HCT116 (cell line): ENCODE measurements at regions not wholly inside any gene's neighbourhood (a gene's known extent, or its start where the extent isn't known, plus 50 kb on each side); places are given as distances from the start of the nearest gene placed in this dataset.

ENCODE experiments used
- ATAC-seq: fragments of 200-7000 bp; cut with Tn5 transposase; 2 replicates; pipeline ENCODE4 v1.9.1; 2020; ENCODE audit warnings: mild to moderate bottlenecking, moderate library complexity
- BruUV-seq: library from RNA; stranded (reverse); fragments of 400-500 nt; replicated peaks from 2 replicates; lab custom pipeline; 2021; lab: Mats Ljungman, UMichigan
- CTCF ChIA-PET: fragments of 300-600 bp; sonication (Branson Sonifier 250); formaldehyde crosslinking; loops from one replicate; lab custom pipeline; 2021; ENCODE audit warnings: antibody characterized with exemption; lab: Charles Lee
- POLR2A ChIA-PET: fragments of 300-600, 350-600 bp; sonication (Branson Sonifier 250); formaldehyde crosslinking; loops from one replicate; lab custom pipeline; 2021; ENCODE audit warnings: antibody characterized with exemption; lab: Charles Lee
- RAD21 ChIA-PET, 2 experiments: fragments of 300-600 bp; sonication (Branson Sonifier 250); formaldehyde crosslinking; loops; one replicate each; lab custom pipeline; 2023; ENCODE audit warnings: low total read pairs in 2 of 2; ENCODE audit not compliant: uncharacterized antibody in 2 of 2, unreplicated experiment in 2 of 2, low non-redundant PET in 1 of 2; lab: Charles Lee
- DNase-seq: peaks from one replicate; pipeline ENCODE4 v3.0.0-alpha.2; 2010; ENCODE audit warnings: low read depth, low spot score
- H2AFZ ChIP-seq: fragments of 200-600 bp; shearing (Covaris generic), sonication (generic); 2 replicates; pipeline ENCODE4 v1.6.1; 2017; ENCODE audit warnings: low read depth, mixed run types, mixed read lengths, antibody characterized with exemption, low read length; ENCODE audit not compliant: poor library complexity, severe bottlenecking
- H3K27ac ChIP-seq: 2 replicates; pipeline ENCODE4 v1.5.1; 2012; ENCODE audit warnings: low read depth, low read length
- H3K27me3 ChIP-seq: fragments of 200-600 bp; sonication (generic); 2 replicates; pipeline ENCODE4 v1.6.1; 2016; ENCODE audit warnings: mixed run types, low read length, mixed read lengths; ENCODE audit not compliant: insufficient read depth
- H3K36me3 ChIP-seq, 2 experiments: fragments of 200-500 bp in 1 of 2; fragments of 200-600 bp in 1 of 2; sonication (Bioruptor generic) in 1 of 2; sonication (generic) in 1 of 2; 2 replicates each; pipeline versions ENCODE4 v1.5.1 to v1.6.1; 2014 to 2016; ENCODE audit warnings: low read length in 2 of 2, inconsistent platforms in 1 of 2, mixed read lengths in 1 of 2, mixed run types in 1 of 2; ENCODE audit not compliant: insufficient read depth in 2 of 2, control insufficient read depth in 1 of 2
- H3K4me1 ChIP-seq, 2 experiments: fragments of 200-600 bp in 1 of 2; sonication (generic) in 1 of 2; 2 replicates each; pipeline versions ENCODE4 v1.5.1 to v1.6.1; 2012 to 2017; ENCODE audit warnings: low read length in 2 of 2, inconsistent platforms in 1 of 2, mild to moderate bottlenecking in 1 of 2, mixed read lengths in 1 of 2, mixed run types in 1 of 2, moderate library complexity in 1 of 2; ENCODE audit not compliant: insufficient read depth in 2 of 2, control insufficient read depth in 1 of 2
- H3K4me2 ChIP-seq: fragments of 200-600 bp; sonication (generic); 2 replicates; pipeline ENCODE4 v1.6.1; 2017; ENCODE audit warnings: mixed run types, low read length, mixed read lengths
- H3K4me3 ChIP-seq, 2 experiments: fragments of 200-600 bp in 1 of 2; sonication (generic) in 1 of 2; replicated peaks in 1 of 2; 2 replicates each; pipeline ENCODE4 v1.5.1; 2011 to 2016; ENCODE audit warnings: low read length in 2 of 2, control low read depth in 1 of 2, low read depth in 1 of 2, mild to moderate bottlenecking in 1 of 2, mixed read lengths in 1 of 2, mixed run types in 1 of 2
- H3K79me2 ChIP-seq: fragments of 200-600 bp; sonication (generic); 2 replicates; pipeline ENCODE4 v1.6.1; 2017; ENCODE audit warnings: mild to moderate bottlenecking, mixed run types, low read length, moderate library complexity, mixed read lengths; ENCODE audit not compliant: insufficient read depth
- H3K9ac ChIP-seq: fragments of 200-600 bp; sonication (generic); 2 replicates; pipeline ENCODE4 v1.6.1; 2016; ENCODE audit warnings: low read length, mixed read lengths
- H3K9me2 ChIP-seq: fragments of 200-600 bp; sonication (generic), shearing (Covaris generic); 2 replicates; pipeline ENCODE4 v1.6.1; 2017; ENCODE audit warnings: mixed run types, mild to moderate bottlenecking, moderate library complexity; ENCODE audit not compliant: insufficient read depth
- H3K9me3 ChIP-seq, 2 experiments: fragments of 200-500 bp in 1 of 2; fragments of 200-600 bp in 1 of 2; sonication (Bioruptor generic) in 1 of 2; sonication (generic) in 1 of 2; 2 replicates each; pipeline ENCODE4 v1.6.1; 2014 to 2017; ENCODE audit warnings: low read length in 2 of 2, mixed read lengths in 2 of 2, inconsistent platforms in 1 of 2, low read depth in 1 of 2, mild to moderate bottlenecking in 1 of 2, mixed run types in 1 of 2, moderate library complexity in 1 of 2; ENCODE audit not compliant: control insufficient read depth in 1 of 2, insufficient read depth in 1 of 2
- H4K20me1 ChIP-seq: fragments of 200-600 bp; sonication (generic), shearing (Covaris generic); 2 replicates; pipeline ENCODE4 v1.6.1; 2017; ENCODE audit warnings: mixed run types, mild to moderate bottlenecking, moderate library complexity; ENCODE audit not compliant: insufficient read depth
- EGR1 ChIP-seq: IDR thresholded peaks from 2 replicates; pipeline ENCODE4 v1.6.1; 2012; ENCODE audit warnings: low read depth
- SRF ChIP-seq: IDR thresholded peaks from 2 replicates; pipeline ENCODE4 v1.6.1; 2012; ENCODE audit warnings: low read depth
- ZFX ChIP-seq: fragments of 450-650 bp; IDR thresholded peaks from 2 replicates; pipeline ENCODE4 v1.6.1; 2017
- intact Hi-C: fragments of 100-400 bp; cut with micrococcal nuclease; formaldehyde crosslinking; loops from 2 replicates; pipeline ENCODE4 v1.10.0; 2022
- TF ChIP-seq, protein P1 (sequence below): IDR thresholded peaks from 2 replicates; pipeline ENCODE4 v1.6.1; 2012
- TF ChIP-seq, protein P2 (sequence below): IDR thresholded peaks from 2 replicates; pipeline ENCODE4 v1.6.1; 2012
- TF ChIP-seq, protein P3 (sequence below): IDR thresholded peaks from 2 replicates; pipeline ENCODE4 v1.6.1; 2011; ENCODE audit warnings: mild to moderate bottlenecking, low read length, moderate library complexity; ENCODE audit not compliant: insufficient replicate concordance; ENCODE audit errors: extremely low read depth
- TF ChIP-seq, protein P4 (sequence below), 3 experiments: fragments of 200-600 bp in 1 of 3; sonication (generic) in 1 of 3; IDR thresholded peaks in 2 of 3; conservative IDR thresholded peaks in 1 of 3; 2 replicates each; pipeline ENCODE4 v1.5.1; 2012 to 2017; ENCODE audit warnings: low read depth in 2 of 3, low read length in 2 of 3, antibody characterized with exemption in 1 of 3, borderline replicate concordance in 1 of 3, control low read depth in 1 of 3, mild to moderate bottlenecking in 1 of 3, mixed read lengths in 1 of 3, mixed run types in 1 of 3, moderate library complexity in 1 of 3; ENCODE audit not compliant: insufficient read depth in 1 of 3

DNA sequence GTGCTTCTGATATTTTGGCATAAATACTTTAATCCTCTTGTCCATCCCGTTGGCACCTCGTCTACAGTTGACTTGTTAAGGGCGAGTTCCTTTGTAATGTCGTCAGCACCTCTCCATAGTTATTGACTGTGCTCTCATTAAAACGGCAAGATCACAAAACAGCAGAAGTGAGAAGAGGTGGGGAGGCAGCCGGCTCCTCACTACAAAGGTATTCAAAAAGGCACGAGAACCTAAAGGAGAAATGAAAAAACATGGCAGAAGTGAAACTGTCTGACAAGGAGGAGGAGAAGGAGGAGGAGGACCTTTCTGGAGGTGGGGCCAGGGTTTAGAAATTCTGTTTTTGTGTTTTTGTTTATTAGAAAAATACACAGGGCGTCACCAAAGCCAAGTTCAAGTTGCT lies 235.6 kb downstream of the BCL11A start:
- ChIA-PET POLR2A (no interaction called here), CTCF (no interaction called here)
- H3K27me3 ChIP-seq: peaks cover 41% of the 10 kb centered on the region

More for the DNA sequence above, 235.6 kb downstream of the BCL11A start:
- H4K20me1 ChIP-seq: no peaks in the 10 kb centered on the region
- no peaks in the 10 kb centered on the region for H3K4me1 ChIP-seq
- no peak overlapping the region for H3K4me2 ChIP-seq
- ATAC-seq: no peak
- no peak for DNase-seq
- H2AFZ ChIP-seq: no peak overlapping the region
- H3K9me3 ChIP-seq: no peaks in the 10 kb centered on the region
- no peaks in the 10 kb centered on the region for H3K79me2 ChIP-seq
- H3K36me3 ChIP-seq: no peaks in the 10 kb centered on the region
- TF ChIP-seq SRF: no peak
- TF ChIP-seq, protein P1, sequence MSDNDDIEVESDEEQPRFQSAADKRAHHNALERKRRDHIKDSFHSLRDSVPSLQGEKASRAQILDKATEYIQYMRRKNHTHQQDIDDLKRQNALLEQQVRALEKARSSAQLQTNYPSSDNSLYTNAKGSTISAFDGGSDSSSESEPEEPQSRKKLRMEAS: no peak
- TF ChIP-seq, protein P2, sequence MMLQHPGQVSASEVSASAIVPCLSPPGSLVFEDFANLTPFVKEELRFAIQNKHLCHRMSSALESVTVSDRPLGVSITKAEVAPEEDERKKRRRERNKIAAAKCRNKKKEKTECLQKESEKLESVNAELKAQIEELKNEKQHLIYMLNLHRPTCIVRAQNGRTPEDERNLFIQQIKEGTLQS: no peak
- TF ChIP-seq, protein P3, sequence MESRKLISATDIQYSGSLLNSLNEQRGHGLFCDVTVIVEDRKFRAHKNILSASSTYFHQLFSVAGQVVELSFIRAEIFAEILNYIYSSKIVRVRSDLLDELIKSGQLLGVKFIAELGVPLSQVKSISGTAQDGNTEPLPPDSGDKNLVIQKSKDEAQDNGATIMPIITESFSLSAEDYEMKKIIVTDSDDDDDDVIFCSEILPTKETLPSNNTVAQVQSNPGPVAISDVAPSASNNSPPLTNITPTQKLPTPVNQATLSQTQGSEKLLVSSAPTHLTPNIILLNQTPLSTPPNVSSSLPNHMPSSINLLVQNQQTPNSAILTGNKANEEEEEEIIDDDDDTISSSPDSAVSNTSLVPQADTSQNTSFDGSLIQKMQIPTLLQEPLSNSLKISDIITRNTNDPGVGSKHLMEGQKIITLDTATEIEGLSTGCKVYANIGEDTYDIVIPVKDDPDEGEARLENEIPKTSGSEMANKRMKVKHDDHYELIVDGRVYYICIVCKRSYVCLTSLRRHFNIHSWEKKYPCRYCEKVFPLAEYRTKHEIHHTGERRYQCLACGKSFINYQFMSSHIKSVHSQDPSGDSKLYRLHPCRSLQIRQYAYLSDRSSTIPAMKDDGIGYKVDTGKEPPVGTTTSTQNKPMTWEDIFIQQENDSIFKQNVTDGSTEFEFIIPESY: no peak
- no peak for TF ChIP-seq EGR1
- TF ChIP-seq, protein P4, sequence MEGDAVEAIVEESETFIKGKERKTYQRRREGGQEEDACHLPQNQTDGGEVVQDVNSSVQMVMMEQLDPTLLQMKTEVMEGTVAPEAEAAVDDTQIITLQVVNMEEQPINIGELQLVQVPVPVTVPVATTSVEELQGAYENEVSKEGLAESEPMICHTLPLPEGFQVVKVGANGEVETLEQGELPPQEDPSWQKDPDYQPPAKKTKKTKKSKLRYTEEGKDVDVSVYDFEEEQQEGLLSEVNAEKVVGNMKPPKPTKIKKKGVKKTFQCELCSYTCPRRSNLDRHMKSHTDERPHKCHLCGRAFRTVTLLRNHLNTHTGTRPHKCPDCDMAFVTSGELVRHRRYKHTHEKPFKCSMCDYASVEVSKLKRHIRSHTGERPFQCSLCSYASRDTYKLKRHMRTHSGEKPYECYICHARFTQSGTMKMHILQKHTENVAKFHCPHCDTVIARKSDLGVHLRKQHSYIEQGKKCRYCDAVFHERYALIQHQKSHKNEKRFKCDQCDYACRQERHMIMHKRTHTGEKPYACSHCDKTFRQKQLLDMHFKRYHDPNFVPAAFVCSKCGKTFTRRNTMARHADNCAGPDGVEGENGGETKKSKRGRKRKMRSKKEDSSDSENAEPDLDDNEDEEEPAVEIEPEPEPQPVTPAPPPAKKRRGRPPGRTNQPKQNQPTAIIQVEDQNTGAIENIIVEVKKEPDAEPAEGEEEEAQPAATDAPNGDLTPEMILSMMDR (IDR thresholded peaks at IDR 0.05 in 2 of 3, conservative IDR thresholded peaks at IDR 0.05 in 1 of 3; ENCODE audit: borderline replicate concordance in 1 of 3, insufficient read depth in 1 of 3, low read depth in 2 of 3, low read length in 2 of 3): no peak
- TF ChIP-seq ZFX: no peak
- intact Hi-C loops: no loop called here
- H3K27ac ChIP-seq: no peak overlapping the region
- no TSS peak for BruUV-seq
- no peak overlapping the region for H3K4me3 ChIP-seq
- no peaks in the 10 kb centered on the region for H3K9me2 ChIP-seq
- H3K9ac ChIP-seq: no peak overlapping the region
- RAD21 ChIA-PET: no interaction called here
